GM12892 (cell line): ENCODE measurements at regions not wholly inside any gene's neighbourhood (a gene's known extent, or its start where the extent isn't known, plus 50 kb on each side); places are given as distances from the start of the nearest gene placed in this dataset.

Experiments
- POLR2A ChIP-seq: IDR thresholded peaks from 2 replicates; pipeline ENCODE4 v1.6.1; 2011; ENCODE audit warnings: low read depth, low read length, control low read depth
- POLR2AphosphoS5 ChIP-seq: IDR thresholded peaks from 2 replicates; pipeline ENCODE4 v1.6.1; 2011; ENCODE audit warnings: low read depth, low read length, control low read depth
- TAF1 ChIP-seq: IDR thresholded peaks from 2 replicates; pipeline ENCODE4 v1.6.1; 2011; ENCODE audit warnings: low read depth, mild to moderate bottlenecking, control low read depth, low read length, borderline replicate concordance

GRCh38 chr13:21871919-21872318 lies 201.0 kb downstream of the FGF9 start:
- no peak for TF ChIP-seq TAF1
- no peak for TF ChIP-seq POLR2A
- TF ChIP-seq POLR2AphosphoS5: no peak
